Erythroblast (primary cell): ENCODE measurements at regions not wholly inside any gene's neighbourhood (a gene's known extent, or its start where the extent isn't known, plus 50 kb on each side); places are given as distances from the start of the nearest gene placed in this dataset.

Source experiments
- GATA1 ChIP-seq: IDR thresholded peaks from 2 replicates; pipeline ENCODE4 v1.6.1; 2011; ENCODE audit warnings: low read depth, mild to moderate bottlenecking, control low read depth, low read length, moderate library complexity
- POLR2A ChIP-seq: IDR thresholded peaks from 2 replicates; pipeline ENCODE4 v1.6.1; 2011; ENCODE audit warnings: mild to moderate bottlenecking, low read length

DNA sequence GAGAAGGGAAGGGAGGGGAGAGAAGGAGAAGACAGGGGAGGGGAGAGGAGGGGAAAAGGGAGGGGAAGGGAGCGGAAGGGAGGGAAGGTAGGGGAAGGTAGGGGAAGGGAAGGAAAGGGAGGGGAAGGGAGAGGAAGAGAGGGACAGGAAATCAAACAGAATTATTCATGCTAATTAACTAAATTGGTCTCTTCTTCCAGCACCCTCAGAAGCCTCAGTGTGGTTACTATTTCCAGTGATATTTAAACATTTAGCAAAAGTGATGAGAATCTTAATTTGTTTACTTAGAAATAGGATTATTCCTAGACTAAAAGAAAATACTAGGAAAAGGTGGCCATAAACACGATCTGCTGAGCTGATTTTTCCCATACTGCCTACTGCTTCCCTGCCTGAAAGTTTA, 193.1 kb upstream of the CPEB2 start:
- no peak for TF ChIP-seq POLR2A
- TF ChIP-seq GATA1 = no peak
